A673 (cell line): ENCODE measurements at regions not wholly inside any gene's neighbourhood (a gene's known extent, or its start where the extent isn't known, plus 50 kb on each side); places are given as distances from the start of the nearest gene placed in this dataset.

Source experiments
- EZH2 ChIP-seq: fragments of 200-600 bp; sonication (generic); IDR thresholded peaks from 2 replicates; pipeline ENCODE4 v1.6.1; 2017; ENCODE audit warnings: borderline replicate concordance, low read depth, mild to moderate bottlenecking, mixed read lengths, antibody characterized with exemption, low read length; ENCODE audit not compliant: poor library complexity, severe bottlenecking
- TF ChIP-seq, protein P1 (sequence below): fragments of 300-800, 200-600 bp; sonication (generic); conservative IDR thresholded peaks from 2 replicates; pipeline ENCODE4 v1.5.1; 2017; ENCODE audit warnings: low read depth, mild to moderate bottlenecking, antibody characterized with exemption, low read length, moderate library complexity, mixed read lengths

DNA sequence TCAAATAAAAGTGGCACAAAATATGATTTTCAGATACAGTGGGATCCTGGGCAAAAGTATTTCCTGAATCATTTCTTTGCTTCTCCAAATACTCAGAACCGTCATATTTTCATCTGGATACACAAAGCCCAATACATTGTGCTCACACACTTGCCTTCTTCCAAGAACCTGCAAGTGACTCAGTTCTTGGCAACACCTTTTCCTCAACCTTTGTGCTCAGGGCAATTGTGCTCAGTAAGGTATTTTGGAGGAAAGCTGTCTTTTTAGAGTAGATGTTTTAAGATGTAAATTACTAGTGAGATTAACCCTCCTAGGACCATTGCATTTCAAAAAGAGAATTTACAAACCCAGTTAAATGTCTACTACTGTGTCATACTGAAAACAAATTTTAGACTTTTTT is 233.5 kb downstream of the EFNB2 start:
- TF ChIP-seq, protein P1, sequence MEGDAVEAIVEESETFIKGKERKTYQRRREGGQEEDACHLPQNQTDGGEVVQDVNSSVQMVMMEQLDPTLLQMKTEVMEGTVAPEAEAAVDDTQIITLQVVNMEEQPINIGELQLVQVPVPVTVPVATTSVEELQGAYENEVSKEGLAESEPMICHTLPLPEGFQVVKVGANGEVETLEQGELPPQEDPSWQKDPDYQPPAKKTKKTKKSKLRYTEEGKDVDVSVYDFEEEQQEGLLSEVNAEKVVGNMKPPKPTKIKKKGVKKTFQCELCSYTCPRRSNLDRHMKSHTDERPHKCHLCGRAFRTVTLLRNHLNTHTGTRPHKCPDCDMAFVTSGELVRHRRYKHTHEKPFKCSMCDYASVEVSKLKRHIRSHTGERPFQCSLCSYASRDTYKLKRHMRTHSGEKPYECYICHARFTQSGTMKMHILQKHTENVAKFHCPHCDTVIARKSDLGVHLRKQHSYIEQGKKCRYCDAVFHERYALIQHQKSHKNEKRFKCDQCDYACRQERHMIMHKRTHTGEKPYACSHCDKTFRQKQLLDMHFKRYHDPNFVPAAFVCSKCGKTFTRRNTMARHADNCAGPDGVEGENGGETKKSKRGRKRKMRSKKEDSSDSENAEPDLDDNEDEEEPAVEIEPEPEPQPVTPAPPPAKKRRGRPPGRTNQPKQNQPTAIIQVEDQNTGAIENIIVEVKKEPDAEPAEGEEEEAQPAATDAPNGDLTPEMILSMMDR = no peak
- TF ChIP-seq EZH2 = no peak
